ENCODE measurements at regions not wholly inside any gene's neighbourhood (a gene's known extent, or its start where the extent isn't known, plus 50 kb on each side); places are given as distances from the start of the nearest gene placed in this dataset.

GRCh38 chr1:177706977-177707376 is 262.9 kb downstream of the SEC16B start:
- WGBS, 2 donors, result 76 to 89% methylated on average over 4 of the region's 4 CpGs
- Histone ChIP-seq H3K27me3 (ENCODE audit: control insufficient read depth in 3 of 3, insufficient read depth in 3 of 3, low read length in 2 of 3) (no peaks in the 10 kb centered on the region), H3K9me3 (ENCODE audit: control insufficient read depth in 4 of 4, insufficient read depth in 3 of 4, low read length in 3 of 4) (no peaks in the 10 kb centered on the region), H3K27ac (ENCODE audit: low read depth in 1 of 2, low read length in 1 of 2) (no peak overlapping the region), H3K9ac (ENCODE audit: insufficient read depth in 1 of 2, low read length in 2 of 2) (no peak overlapping the region), H3K36me3 (ENCODE audit: control insufficient read depth in 4 of 4, insufficient read depth in 4 of 4, low read length in 4 of 4) (no peaks in the 10 kb centered on the region), H3K4me1 (ENCODE audit: control insufficient read depth in 5 of 5, insufficient read depth in 5 of 5, low read length in 5 of 5) (no peaks in the 10 kb centered on the region), H3K4me3 (no peak overlapping the region)
- DNase-seq (no peak), ATAC-seq (ENCODE audit: insufficient read depth, low FRiP score) (no peak)
- no peak for TF ChIP-seq CTCF (IDR thresholded peaks at IDR 0.05; ENCODE audit: control extremely low read depth, extremely low read depth)

DNA sequence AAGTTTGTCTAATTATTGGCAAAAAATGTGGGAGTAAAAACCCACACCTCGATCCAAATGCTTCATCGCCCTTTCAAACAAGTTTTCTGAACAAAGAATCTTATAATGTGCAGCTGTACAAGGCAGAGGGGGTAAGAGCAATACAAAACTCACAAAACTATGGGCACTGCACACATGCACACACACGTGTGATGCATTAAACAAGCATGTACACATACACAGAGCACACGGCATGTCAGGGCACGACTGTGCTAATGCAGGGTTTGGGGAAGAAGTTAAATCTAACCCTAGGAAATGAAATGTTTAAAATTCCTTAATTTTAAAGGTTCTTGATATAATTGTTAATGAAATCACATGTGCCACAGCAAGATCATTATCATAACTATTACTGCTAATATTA is 264.0 kb downstream of the SEC16B start:
- no peak for TF ChIP-seq CTCF (IDR thresholded peaks at IDR 0.05; ENCODE audit: control extremely low read depth, extremely low read depth)
- 68 to 70% methylated on average over 5 of the region's 5 CpGs for WGBS, 2 donors

GRCh38 chr1:177703888-177704446 is 265.9 kb downstream of the SEC16B start:
- ATAC-seq (ENCODE audit: insufficient read depth, low FRiP score), result no peak

More for the DNA sequence above, 264.0 kb downstream of the SEC16B start:
- no peak overlapping the region for H3K4me3 ChIP-seq
- no peak overlapping the region for H3K9ac ChIP-seq (ENCODE audit: insufficient read depth in 1 of 2, low read length in 2 of 2)
- no peaks in the 10 kb centered on the region for H3K9me3 ChIP-seq (ENCODE audit: control insufficient read depth in 4 of 4, insufficient read depth in 3 of 4, low read length in 3 of 4)
- ATAC-seq (ENCODE audit: insufficient read depth, low FRiP score), result no peak
- H3K36me3 ChIP-seq (ENCODE audit: control insufficient read depth in 4 of 4, insufficient read depth in 4 of 4, low read length in 4 of 4), result no peaks in the 10 kb centered on the region
- DNase-seq, result no peak
- H3K4me1 ChIP-seq (ENCODE audit: control insufficient read depth in 5 of 5, insufficient read depth in 5 of 5, low read length in 5 of 5), result no peaks in the 10 kb centered on the region
- H3K27me3 ChIP-seq (ENCODE audit: control insufficient read depth in 3 of 3, insufficient read depth in 3 of 3, low read length in 2 of 3), result no peaks in the 10 kb centered on the region
- no peak overlapping the region for H3K27ac ChIP-seq (ENCODE audit: low read depth in 1 of 2, low read length in 1 of 2)

More at GRCh38 chr1:177703888-177704446, 265.9 kb downstream of the SEC16B start:
- H3K9ac ChIP-seq (ENCODE audit: insufficient read depth in 1 of 2, low read length in 2 of 2), result no peak overlapping the region
- no peak overlapping the region for H3K4me3 ChIP-seq
- no peaks in the 10 kb centered on the region for H3K27me3 ChIP-seq (ENCODE audit: control insufficient read depth in 3 of 3, insufficient read depth in 3 of 3, low read length in 2 of 3)
- no peaks in the 10 kb centered on the region for H3K36me3 ChIP-seq (ENCODE audit: control insufficient read depth in 4 of 4, insufficient read depth in 4 of 4, low read length in 4 of 4)
- no peak for DNase-seq
- 66 to 82% methylated on average over 3 of the region's 3 CpGs for WGBS, 2 donors
- H3K4me1 ChIP-seq (ENCODE audit: control insufficient read depth in 5 of 5, insufficient read depth in 5 of 5, low read length in 5 of 5), result no peaks in the 10 kb centered on the region
- H3K27ac ChIP-seq (ENCODE audit: low read depth in 1 of 2, low read length in 1 of 2), result no peak overlapping the region
- no peak for TF ChIP-seq CTCF (IDR thresholded peaks at IDR 0.05; ENCODE audit: control extremely low read depth, extremely low read depth)
- no peaks in the 10 kb centered on the region for H3K9me3 ChIP-seq (ENCODE audit: control insufficient read depth in 4 of 4, insufficient read depth in 3 of 4, low read length in 3 of 4)

Measured in lung (tissue), 11 donors.